Lower leg skin (tissue), 4 donors: ENCODE measurements at regions not wholly inside any gene's neighbourhood (a gene's known extent, or its start where the extent isn't known, plus 50 kb on each side); places are given as distances from the start of the nearest gene placed in this dataset.

ENCODE experiments used
- DNase-seq, 2 donors: peaks; one replicate each; pipeline ENCODE4 v3.0.0-alpha.2; 2019; ENCODE audit warnings: low spot score in 2 of 2
- H3K4me3 ChIP-seq: fragments of 200-600 bp; sonication (generic); 2 replicates; pipeline ENCODE4 v1.5.1; 2017; ENCODE audit warnings: mild to moderate bottlenecking, low read depth; ENCODE audit not compliant: poor library complexity, severe bottlenecking
- POLR2A ChIP-seq, 2 donors: fragments of 450-650 bp; IDR thresholded peaks; one replicate each; pipeline ENCODE4 v1.6.1; 2016 to 2017; ENCODE audit warnings: antibody characterized with exemption in 2 of 2, mild to moderate bottlenecking in 1 of 2, moderate library complexity in 1 of 2
- WGBS, 2 donors: methylation state at CpG; one replicate each; pipeline ENCODE4 v1.1.5; 2018; 5-methylcytosine and 5-hydroxymethylcytosine counted together
- intact Hi-C: fragments of 100-400 bp; cut with DNase I; formaldehyde crosslinking; loops from one replicate; pipeline ENCODE4 v1.15.0; 2023; ENCODE audit warnings: low total_unique reads
- TF ChIP-seq, protein P1 (sequence below), 3 donors: fragments of 450-650 bp; IDR thresholded peaks; one replicate each; pipeline ENCODE4 v1.5.1; 2016; ENCODE audit warnings: antibody characterized with exemption in 3 of 3, mild to moderate bottlenecking in 3 of 3, moderate library complexity in 2 of 3

DNA sequence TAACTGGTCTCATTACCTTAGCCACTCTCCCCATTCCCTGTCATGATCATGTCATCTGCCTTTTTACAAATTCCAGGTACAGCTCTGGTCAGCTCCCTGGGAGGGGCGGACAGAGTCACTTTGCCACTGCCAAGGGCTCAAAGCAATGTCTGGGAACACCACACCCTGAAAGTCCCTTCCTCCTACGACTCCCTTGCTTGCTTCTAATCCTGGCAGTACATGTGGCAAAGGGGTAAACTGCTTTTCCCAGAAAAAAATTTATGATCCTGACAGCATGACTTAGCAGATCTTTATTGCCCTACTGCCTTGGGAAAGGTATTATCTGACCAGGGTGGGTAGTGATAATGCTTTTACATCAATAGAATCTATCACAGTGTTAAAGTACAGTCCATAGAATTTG is 376.0 kb upstream of the PDE3A start:
- TF ChIP-seq POLR2A (IDR thresholded peaks at IDR 0.05): no peak
- TF ChIP-seq, protein P1, sequence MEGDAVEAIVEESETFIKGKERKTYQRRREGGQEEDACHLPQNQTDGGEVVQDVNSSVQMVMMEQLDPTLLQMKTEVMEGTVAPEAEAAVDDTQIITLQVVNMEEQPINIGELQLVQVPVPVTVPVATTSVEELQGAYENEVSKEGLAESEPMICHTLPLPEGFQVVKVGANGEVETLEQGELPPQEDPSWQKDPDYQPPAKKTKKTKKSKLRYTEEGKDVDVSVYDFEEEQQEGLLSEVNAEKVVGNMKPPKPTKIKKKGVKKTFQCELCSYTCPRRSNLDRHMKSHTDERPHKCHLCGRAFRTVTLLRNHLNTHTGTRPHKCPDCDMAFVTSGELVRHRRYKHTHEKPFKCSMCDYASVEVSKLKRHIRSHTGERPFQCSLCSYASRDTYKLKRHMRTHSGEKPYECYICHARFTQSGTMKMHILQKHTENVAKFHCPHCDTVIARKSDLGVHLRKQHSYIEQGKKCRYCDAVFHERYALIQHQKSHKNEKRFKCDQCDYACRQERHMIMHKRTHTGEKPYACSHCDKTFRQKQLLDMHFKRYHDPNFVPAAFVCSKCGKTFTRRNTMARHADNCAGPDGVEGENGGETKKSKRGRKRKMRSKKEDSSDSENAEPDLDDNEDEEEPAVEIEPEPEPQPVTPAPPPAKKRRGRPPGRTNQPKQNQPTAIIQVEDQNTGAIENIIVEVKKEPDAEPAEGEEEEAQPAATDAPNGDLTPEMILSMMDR (IDR thresholded peaks at IDR 0.05): no peak
- 59 to 65% methylated on average over 2 of the region's 2 CpGs for WGBS, 2 donors
- intact Hi-C loops: no loop called here
- H3K4me3 ChIP-seq: no peak overlapping the region
- no peak for DNase-seq

DNA sequence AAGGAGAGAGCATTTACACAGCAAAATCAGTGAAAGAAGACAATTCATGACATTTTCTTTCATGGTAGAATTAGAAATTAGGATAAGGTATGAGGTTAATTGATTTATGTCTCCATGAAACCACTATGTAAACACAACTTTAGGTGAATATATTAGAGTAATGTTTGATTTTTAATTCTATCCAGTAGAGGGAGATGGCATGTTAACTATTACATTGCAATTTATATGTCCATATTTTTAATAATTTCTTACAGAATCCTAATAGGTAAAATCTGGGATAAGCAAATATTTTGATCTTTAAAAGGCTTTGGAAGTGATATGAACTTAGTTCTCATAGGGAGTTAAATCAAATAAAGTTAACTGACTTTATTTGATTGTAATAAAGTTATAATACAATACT is 373.4 kb upstream of the PDE3A start:
- no peak overlapping the region for H3K4me3 ChIP-seq
- DNase-seq: no peak
- no peak for TF ChIP-seq POLR2A (IDR thresholded peaks at IDR 0.05)
- TF ChIP-seq, protein P1 (IDR thresholded peaks at IDR 0.05): no peak
- intact Hi-C loops: no loop called here

DNA sequence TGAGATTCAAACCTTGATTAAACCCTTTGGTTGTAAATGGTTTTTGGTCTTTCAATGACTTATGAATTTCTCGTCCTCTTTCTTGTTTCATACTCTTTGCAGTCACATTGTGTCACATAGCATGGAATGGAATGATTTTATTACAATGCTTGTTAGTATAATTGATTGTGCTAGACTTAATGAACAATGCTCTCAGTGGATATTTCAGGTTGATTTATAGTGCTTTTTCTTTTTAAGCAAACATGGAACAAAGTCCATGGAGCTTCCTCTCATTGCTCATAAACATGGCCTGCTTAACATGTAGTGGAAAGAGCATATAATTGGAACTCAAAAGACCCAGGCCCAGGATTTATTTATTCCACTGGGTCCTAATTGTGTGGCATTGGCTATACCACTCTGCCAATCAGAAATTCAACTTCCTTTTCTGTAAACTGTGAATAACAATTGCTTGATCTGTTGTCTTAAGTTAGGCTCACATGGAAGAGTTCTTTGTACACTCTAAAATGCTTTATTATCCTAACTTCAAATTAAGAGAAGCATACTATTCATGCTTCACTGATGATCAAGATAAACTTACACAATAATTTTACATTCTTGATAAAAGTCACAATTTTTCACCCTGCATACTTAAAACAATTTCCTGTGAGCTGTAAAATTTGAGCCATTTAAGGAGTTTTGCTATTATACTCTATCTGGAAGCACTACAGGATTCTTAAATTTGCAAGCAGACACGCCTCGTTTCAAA is 370.5 kb upstream of the PDE3A start:
- no peak for TF ChIP-seq POLR2A (IDR thresholded peaks at IDR 0.05)
- TF ChIP-seq, protein P1 (IDR thresholded peaks at IDR 0.05): no peak
- WGBS, 2 donors: 90 to 91% methylated on average over 3 of the region's 3 CpGs
- no peak for DNase-seq
- intact Hi-C loops: no loop called here
- H3K4me3 ChIP-seq: no peak overlapping the region

DNA sequence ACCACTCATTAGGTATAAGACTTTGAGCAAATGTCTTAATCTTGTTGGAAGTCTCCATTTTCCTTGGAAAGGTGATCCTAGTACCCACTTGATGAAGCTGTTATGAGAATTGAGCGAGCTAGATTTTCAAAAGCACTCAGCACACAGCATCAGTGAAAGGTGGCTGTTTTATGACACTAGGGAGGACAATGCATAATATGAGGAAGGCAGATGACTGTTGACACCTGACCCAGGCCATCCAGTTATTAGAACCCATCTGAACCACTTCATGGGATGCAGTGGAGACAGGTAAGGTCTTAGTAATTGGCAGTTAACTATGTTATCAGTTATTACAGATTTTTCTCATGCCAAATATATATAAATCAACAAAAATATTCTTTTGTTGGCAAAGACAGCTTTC is 369.9 kb upstream of the PDE3A start:
- 95% methylated on average over 1 of the region's 1 CpG for WGBS, 2 donors

DNA sequence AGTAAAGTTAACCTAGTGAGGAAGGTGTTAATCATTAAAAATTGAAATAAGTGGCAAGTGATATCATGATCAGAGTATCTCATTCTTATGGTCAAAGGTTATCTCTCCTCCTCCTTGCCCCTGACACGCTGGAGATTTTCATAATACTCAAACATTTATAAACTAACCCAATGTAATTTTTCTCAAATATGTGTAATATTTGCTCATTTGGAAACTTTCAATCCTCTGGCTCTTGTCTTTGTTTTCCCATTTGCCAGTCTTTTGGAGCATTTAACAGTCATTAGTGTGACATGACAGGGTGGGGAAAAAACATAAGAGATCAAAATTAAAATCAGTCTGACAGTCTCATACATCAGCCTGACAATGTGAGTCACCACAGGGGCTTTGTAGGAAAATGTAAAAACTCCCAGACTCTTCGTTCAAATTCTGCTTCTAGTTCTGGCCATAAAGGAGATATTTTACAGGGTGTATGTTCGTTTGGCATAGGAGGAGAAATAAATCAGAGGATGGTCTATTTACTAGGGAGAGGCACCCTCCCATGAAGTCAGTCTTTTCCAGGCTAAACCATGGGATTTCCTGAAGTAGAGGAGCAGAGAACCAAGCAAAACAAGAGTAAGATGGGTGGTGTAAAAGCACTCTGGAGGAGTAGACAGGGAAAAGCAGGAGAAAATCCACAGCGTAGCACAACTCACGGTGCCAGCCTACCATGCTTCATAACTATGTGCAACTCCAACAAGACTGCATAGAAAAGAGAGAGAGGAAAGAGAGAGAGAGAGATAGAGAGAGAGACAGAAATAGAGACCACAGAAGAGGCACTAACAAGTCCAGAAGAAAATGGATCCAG is 369.2 kb upstream of the PDE3A start:
- no peak for DNase-seq
- WGBS, 2 donors: 69 to 73% methylated on average over 5 of the region's 5 CpGs
- H3K4me3 ChIP-seq: no peak overlapping the region
- intact Hi-C loops: no loop called here
- TF ChIP-seq, protein P1 (IDR thresholded peaks at IDR 0.05): no peak
- TF ChIP-seq POLR2A (IDR thresholded peaks at IDR 0.05): no peak

More for the DNA sequence above, 369.9 kb upstream of the PDE3A start:
- intact Hi-C loops: no loop called here
- no peak overlapping the region for H3K4me3 ChIP-seq
- TF ChIP-seq POLR2A (IDR thresholded peaks at IDR 0.05): no peak
- no peak for DNase-seq

DNA sequence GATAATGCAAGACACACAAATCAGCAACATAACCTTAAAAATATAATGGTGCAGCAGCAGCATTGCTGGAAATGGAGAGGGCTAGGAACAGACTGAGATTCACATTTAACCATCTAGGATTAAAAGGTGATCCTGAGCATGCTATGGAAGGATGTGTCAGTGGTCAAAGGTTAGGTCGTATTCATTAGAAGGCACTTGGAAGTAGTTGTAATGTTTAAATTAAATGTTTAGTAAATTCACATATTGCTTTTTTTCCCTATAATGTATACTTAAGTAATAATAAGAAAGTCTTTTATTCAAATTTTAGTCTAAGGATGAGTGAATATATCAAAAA is 368.6 kb upstream of the PDE3A start:
- 82 to 90% methylated on average over 1 of the region's 1 CpG for WGBS, 2 donors
- no peak overlapping the region for H3K4me3 ChIP-seq
- intact Hi-C loops: no loop called here
- DNase-seq: no peak
- TF ChIP-seq, protein P1 (IDR thresholded peaks at IDR 0.05): no peak
- no peak for TF ChIP-seq POLR2A (IDR thresholded peaks at IDR 0.05)
